Urinary bladder (tissue), 3 donors: ENCODE measurements at regions not wholly inside any gene's neighbourhood (a gene's known extent, or its start where the extent isn't known, plus 50 kb on each side); places are given as distances from the start of the nearest gene placed in this dataset.

Experiments
- DNase-seq: peaks from one replicate; pipeline ENCODE4 v3.0.0-alpha.2; 2015; ENCODE audit errors: extremely low spot score
- H3K27ac ChIP-seq: one replicate; pipeline ENCODE4 v1.5.1; 2013; ENCODE audit warnings: low read depth, mild to moderate bottlenecking, moderate library complexity
- H3K36me3 ChIP-seq: one replicate; pipeline ENCODE4 v1.6.1; 2013; ENCODE audit warnings: mild to moderate bottlenecking, moderate library complexity; ENCODE audit not compliant: insufficient read depth
- H3K4me1 ChIP-seq: one replicate; pipeline ENCODE4 v1.6.1; 2013; ENCODE audit warnings: mild to moderate bottlenecking, moderate library complexity; ENCODE audit not compliant: insufficient read depth
- H3K4me3 ChIP-seq: one replicate; pipeline ENCODE4 v1.5.1; 2013; ENCODE audit warnings: low read depth, low read length
- WGBS: extraction: QIAGEN DNeasy Blood & Tissue Kit; methylation state at CpG from one replicate; pipeline ENCODE4 v1.1.7; 2013; 5-methylcytosine and 5-hydroxymethylcytosine counted together
- donor health status: healthy with polysubstance abuse.
- donor health status: healthy.

DNA sequence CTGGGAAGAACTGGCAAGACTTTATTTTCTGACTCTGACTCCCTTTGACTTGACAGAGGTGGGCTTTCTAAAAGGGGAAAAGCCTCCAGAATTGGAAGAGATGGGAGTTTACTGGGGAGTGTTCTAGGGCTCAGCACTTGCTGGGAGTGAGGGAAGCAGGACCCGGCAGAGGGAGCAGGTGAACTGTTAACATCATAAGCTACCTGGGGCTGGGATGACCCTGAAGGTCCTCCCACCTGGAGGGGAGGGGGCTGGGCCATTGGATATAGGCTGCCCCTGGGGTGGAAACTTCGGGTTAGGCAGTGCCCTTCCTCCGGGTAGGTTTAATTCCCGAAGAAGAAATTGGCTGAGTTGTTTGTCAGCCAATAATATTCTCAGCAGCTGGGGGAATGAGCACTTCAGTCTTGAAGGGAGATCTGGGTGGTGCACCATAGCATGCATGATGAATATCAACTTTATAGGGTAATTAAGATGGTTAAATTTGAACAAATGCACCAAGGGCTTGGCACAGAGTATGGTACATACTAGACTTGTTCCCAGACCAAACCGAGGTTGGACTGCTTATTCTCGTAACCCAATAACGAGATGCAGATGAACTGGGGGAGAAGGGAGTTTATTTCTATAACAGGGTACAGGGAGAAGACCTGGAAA, 337.0 kb downstream of the HAPSTR1 start:
- H3K4me3 ChIP-seq = no peak overlapping the region
- WGBS = 78% methylated on average over 7 of the region's 7 CpGs
- H3K4me1 ChIP-seq = no peaks in the 10 kb centered on the region
- H3K27ac ChIP-seq = no peak overlapping the region
- H3K36me3 ChIP-seq = no peaks in the 10 kb centered on the region
- DNase-seq = no peak

DNA sequence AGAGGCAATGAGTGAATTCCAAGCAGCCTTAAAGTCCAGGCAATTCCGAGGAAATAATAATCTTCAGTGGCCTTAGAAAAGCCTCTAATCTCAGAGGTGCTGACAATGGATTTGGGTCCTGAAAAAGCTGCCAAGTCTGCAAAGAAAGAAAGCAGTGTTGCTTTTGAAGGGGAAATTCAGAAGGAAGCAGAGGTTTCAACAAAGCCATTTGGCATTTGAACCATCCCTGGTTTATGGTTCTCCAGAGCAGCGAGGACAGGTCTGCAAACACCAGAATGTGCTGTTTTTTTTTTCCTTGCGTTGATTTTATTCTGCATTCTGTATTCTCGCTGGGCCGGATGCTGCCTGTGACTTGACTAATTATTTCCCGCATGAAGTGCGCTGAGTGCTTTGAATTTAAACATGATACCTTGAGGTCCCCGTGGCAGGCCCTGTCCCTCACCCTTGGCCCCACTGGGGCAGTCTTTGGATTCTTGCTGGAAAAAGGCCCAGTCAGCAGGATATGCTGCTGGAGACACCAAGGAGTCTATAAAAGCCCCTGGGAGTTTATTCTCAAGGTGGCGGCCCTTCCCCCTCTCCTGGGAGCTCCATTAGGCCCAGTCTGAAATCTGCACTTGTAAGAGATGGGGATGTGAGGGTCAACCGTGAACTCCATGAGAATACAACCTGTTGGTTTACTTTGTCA, 338.3 kb downstream of the HAPSTR1 start:
- Histone ChIP-seq H3K4me1 (no peaks in the 10 kb centered on the region), H3K27ac (no peak overlapping the region), H3K4me3 (no peak overlapping the region), H3K36me3 (no peaks in the 10 kb centered on the region)
- WGBS = 55% methylated on average over 10 of the region's 10 CpGs
- no peak for DNase-seq

GRCh38 chr16:9434659-9435058, 343.2 kb downstream of the HAPSTR1 start:
- DNase-seq = no peak
- Histone ChIP-seq H3K36me3 (no peaks in the 10 kb centered on the region), H3K27ac (no peak overlapping the region), H3K4me1 (no peaks in the 10 kb centered on the region), H3K4me3 (no peak overlapping the region)
- 67% methylated on average over 2 of the region's 2 CpGs for WGBS

DNA sequence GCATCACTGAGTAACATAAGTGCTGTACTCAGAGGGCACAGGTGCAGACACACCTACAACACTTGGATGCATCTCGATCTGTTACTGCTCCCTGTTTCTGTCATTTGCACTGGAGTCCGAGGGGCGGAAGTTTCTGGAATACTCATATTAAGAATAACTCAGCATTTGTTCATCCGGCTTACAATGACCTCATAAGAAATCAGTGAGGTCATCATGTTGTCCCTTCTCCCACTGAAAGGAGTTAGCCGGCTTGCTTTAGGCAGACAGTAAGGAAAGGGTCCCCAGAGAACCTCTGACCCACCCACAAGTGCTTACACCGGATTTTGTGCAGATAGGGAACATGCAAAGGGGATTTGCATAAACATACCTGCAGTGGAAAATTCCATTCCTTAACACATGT, 344.7 kb downstream of the HAPSTR1 start:
- no peak overlapping the region for H3K27ac ChIP-seq
- H3K36me3 ChIP-seq = no peaks in the 10 kb centered on the region
- H3K4me3 ChIP-seq = no peak overlapping the region
- DNase-seq = no peak
- WGBS = 85% methylated on average over 6 of the region's 6 CpGs
- H3K4me1 ChIP-seq = no peaks in the 10 kb centered on the region

DNA sequence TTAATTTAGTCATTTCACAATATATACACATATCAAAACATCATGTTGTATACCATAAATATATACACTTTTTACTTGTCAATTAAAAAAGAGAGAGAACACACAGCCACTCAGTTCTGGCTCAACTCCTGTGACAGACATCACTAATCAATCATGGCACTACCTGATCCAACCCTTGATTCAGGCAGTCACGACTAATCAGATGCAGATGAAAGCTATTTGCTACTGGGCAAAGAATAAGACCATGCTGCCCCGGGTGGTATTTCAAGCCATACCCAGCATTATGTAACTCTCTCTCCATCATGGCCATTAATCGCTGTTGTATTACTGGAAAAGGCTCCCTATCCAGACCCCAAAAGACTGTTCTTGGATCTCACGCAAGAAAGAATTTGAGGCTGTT, 345.7 kb downstream of the HAPSTR1 start:
- Histone ChIP-seq H3K36me3 (no peaks in the 10 kb centered on the region), H3K4me1 (no peaks in the 10 kb centered on the region), H3K4me3 (no peak overlapping the region), H3K27ac (no peak overlapping the region)
- no peak for DNase-seq
- 85% methylated on average over 4 of the region's 4 CpGs for WGBS

DNA sequence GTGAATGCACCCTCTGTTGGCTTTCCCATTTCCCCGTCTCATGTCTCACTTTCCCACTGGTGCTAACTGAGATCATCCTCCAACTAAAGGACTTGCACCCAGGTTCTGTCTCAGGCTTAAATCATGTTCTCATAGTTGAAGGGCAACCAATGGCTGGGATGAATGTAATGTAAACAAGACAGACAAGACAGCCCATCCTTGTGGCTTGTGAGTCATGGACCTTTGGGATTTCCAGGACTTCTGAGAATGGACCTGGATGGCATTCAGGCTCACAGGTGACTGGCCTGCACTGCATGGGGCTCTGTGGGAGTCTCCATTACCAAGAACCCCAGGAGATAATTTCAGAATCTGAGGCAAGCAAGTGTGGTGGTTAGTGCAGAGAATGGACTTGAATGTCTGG, 347.5 kb downstream of the HAPSTR1 start:
- Histone ChIP-seq H3K36me3 (no peaks in the 10 kb centered on the region), H3K4me3 (no peak overlapping the region), H3K4me1 (no peaks in the 10 kb centered on the region), H3K27ac (no peak overlapping the region)
- 83% methylated on average over 1 of the region's 1 CpG for WGBS
- no peak for DNase-seq

DNA sequence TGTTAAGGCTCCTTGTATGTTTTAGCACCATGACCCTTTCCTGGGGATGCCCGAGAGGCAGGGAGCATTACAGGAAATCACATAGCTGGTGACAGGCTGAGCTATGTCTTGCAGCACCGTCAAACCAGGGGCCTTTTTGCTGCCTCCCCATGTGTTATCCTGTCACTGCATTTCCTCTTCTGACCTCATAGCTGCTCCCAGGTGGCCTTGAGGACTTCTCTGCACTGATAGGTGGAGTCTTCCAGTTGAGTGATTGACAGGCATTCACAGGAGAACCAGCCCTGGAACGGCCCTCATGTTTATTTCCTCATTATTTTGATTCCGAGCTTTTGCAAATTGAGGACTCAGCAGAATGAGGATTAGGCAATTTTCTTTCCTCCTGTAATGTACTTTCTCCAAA, 349.6 kb downstream of the HAPSTR1 start:
- Histone ChIP-seq H3K36me3 (no peaks in the 10 kb centered on the region), H3K4me1 (no peaks in the 10 kb centered on the region), H3K4me3 (no peak overlapping the region), H3K27ac (no peak overlapping the region)
- WGBS = 22% methylated on average over 4 of the region's 4 CpGs
- no peak for DNase-seq

DNA sequence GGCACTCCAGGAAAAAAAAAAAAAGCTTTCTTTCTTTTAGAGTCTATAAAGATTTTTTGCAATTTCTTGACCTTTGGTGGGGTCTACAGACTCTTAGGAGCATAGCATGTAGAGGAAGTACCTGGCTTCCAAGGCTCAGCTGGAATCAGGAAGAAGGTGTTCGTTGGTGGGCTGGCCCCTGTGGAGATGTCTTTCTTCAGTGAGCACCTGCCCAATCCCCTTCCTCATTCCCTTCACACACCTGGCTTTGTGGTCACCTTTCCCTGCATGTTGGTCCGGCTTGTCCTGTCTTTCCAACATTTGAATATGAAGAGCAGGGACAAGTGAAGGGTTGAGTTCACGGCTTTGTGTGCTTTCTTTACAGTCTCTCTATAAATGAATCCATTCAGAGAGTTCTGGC, 352.4 kb downstream of the HAPSTR1 start:
- Histone ChIP-seq H3K4me1 (no peaks in the 10 kb centered on the region), H3K27ac (no peak overlapping the region), H3K36me3 (no peaks in the 10 kb centered on the region), H3K4me3 (no peak overlapping the region)
- DNase-seq = no peak
- 66% methylated on average over 3 of the region's 3 CpGs for WGBS

DNA sequence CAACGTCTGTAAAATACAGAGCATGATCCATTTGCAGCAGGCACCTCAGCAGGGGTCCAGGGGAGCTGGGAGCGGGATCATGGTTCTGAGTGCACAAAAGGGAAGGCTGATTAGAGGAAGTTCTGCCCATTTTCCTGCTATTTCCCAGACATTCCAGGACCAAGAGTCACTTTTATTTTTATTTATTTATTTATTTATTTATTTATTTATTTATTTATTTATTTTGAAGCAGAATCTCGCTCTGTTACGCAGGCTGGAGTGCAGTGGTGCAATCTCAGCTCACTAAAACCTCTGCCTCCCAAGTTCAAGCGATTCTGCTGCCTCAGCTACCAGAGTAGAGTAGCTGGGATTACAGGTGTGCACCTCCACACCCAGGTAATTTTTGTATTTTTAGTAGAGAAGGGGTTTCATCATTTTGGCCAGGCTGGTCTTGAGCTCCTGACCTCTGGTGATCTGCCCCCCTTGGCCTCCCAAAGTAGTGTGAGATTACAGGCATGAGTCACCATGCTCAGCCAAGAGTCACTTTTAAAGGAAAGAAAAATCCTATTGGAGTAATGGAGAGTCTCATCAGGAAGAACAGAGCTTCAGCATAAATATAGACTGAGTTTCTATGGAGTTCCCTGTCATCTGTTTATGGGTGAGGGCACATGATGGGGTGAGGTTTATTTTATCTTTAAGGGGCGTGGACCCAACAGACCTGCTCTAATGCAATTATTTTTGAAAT, 355.2 kb downstream of the HAPSTR1 start:
- DNase-seq = no peak
- Histone ChIP-seq H3K36me3 (no peaks in the 10 kb centered on the region), H3K4me3 (no peak overlapping the region), H3K27ac (no peak overlapping the region), H3K4me1 (no peaks in the 10 kb centered on the region)
- 76% methylated on average over 6 of the region's 6 CpGs for WGBS

- no peak for DNase-seq
- 28% methylated on average over 2 of the region's 2 CpGs for WGBS
- H3K4me3 ChIP-seq = no peak overlapping the region
- H3K36me3 ChIP-seq = no peaks in the 10 kb centered on the region
- H3K27ac ChIP-seq = no peak overlapping the region
- H3K4me1 ChIP-seq = no peaks in the 10 kb centered on the region
These were observed 355.7 kb downstream of the HAPSTR1 start for GRCh38 chr16:9447195-9447551.

- Histone ChIP-seq H3K36me3 (no peaks in the 10 kb centered on the region), H3K4me1 (no peaks in the 10 kb centered on the region), H3K27ac (no peak overlapping the region), H3K4me3 (no peak overlapping the region)
- WGBS = 87% methylated on average over 4 of the region's 4 CpGs
- no peak for DNase-seq
These were observed 356.3 kb downstream of the HAPSTR1 start for GRCh38 chr16:9447699-9448098.

GRCh38 chr16:9449597-9449996, 358.2 kb downstream of the HAPSTR1 start:
- no peak overlapping the region for H3K27ac ChIP-seq
- no peaks in the 10 kb centered on the region for H3K4me1 ChIP-seq
- H3K4me3 ChIP-seq = no peak overlapping the region
- no peak for DNase-seq
- WGBS = 90% methylated on average over 3 of the region's 3 CpGs
- no peaks in the 10 kb centered on the region for H3K36me3 ChIP-seq

GRCh38 chr16:9457215-9457614, 365.8 kb downstream of the HAPSTR1 start:
- DNase-seq = no peak
- WGBS = 63% methylated on average over 2 of the region's 2 CpGs
- Histone ChIP-seq H3K36me3 (no peaks in the 10 kb centered on the region), H3K4me1 (no peaks in the 10 kb centered on the region), H3K4me3 (no peak overlapping the region), H3K27ac (no peak overlapping the region)

GRCh38 chr16:9458816-9459215, 367.4 kb downstream of the HAPSTR1 start:
- Histone ChIP-seq H3K36me3 (no peaks in the 10 kb centered on the region), H3K4me3 (no peak overlapping the region), H3K4me1 (no peaks in the 10 kb centered on the region), H3K27ac (no peak overlapping the region)
- WGBS = 79% methylated on average over 6 of the region's 6 CpGs
- no peak for DNase-seq
